NCI-H748 (cell line): ENCODE measurements at regions not wholly inside any gene's neighbourhood (a gene's known extent, or its start where the extent isn't known, plus 50 kb on each side); places are given as distances from the start of the nearest gene placed in this dataset.

Experiments used
- DNase-seq: peaks from one replicate; lab custom pipeline; 2025; ENCODE audit not compliant: unreplicated experiment; lab: John Stamatoyannopoulos, UW

DNA sequence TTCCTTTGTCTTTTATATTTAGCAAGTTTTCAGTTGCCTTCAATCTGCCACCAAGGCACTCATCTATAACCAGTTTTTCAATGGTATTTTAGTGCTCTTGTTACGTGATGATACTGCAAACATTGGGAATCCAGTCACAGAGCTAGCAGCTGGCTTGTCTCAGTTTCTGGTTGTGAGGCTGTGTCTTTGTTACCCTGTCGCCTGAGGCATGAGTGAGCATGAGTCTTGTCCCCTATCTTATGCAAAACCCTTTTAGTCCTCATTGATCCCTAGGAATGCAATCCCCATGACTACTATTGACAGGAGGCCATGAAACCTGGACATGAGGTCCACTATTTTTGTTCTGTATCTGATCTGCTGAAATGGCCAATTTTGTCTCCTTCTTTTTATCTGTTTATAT is 391.0 kb downstream of the LMO7 start:
- DNase-seq: no peak

DNA sequence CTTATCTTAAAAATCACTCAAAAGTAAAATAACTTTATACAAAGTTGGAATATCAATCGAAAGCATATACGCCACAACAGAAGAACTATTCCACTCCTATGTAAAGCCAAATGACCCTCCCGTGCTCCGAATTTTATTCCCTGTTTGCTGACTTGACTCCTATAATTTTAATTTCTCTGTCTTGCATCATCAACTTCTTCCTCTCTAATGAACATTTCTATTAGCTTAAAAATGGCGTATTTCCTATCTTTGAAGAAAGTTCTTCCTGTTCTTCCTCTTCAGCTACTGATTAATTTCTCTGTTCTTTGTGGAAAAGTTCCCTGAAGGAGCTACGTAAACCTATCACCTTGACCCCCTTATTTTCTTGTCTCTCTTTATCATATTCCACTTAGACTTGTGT is 389.3 kb downstream of the LMO7 start:
- DNase-seq: no peak

DNA sequence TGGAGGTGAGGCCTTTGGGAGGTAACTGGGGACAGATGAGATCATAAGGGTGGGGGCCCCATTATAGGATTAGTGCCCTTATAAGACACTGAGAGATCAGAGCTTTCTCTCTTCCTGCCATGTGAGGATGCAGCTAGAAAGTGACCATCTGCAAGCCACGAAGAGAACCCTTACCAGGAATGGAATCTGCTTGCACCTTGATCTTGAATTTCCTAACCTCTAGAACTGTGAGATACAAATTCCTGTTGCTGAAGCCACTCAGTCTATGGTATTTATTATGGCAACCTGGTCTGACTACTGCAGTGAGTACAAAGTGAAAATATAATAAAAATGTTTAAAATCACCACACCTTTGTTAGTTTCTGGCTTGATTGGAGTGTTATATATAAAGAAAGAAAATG is 388.0 kb downstream of the LMO7 start:
- no peak for DNase-seq

DNA sequence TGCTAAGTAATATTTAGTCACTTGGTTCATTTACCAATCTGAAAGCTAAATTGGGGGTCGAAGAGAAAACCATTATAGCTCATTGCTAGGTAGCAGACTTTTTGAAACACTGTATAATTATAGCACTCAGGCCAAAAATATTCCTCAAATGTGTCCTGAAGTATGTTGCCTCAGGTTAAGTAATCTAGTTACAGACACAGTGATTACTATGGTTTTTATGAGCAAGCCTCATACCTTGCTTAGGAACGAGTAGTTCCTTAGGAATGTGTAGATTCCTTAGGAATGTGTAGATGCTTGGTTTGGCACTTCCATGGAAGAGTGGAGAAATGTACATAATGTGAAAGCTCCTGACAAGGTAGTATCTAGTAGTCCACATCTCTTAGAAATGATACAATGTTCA is 387.5 kb downstream of the LMO7 start:
- DNase-seq: no peak

DNA sequence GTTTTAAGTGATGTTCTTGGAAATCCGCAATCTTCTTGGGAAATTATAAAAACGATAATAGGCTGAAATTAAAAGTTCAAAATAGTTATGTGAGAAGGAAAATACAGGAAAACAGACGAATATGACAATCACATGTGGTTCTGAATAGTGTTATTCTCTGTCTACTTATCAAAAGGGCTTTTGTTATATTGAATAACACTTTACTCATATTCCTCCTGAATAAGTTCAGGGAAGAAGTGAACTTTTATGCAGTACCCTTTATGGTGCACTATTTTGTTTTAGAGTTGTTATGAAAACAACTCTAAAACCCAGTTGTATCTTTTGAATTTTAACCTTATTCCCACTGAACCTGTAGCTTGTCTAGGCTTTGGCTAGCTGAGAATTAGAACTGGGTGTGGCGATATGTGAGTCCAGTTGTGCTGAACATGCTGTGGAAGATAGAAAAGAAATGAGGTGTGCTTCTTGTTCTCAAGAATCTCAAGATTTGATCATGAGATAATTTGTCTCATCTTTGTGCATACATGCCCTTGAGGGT is 384.4 kb downstream of the LMO7 start:
- no peak for DNase-seq

DNA sequence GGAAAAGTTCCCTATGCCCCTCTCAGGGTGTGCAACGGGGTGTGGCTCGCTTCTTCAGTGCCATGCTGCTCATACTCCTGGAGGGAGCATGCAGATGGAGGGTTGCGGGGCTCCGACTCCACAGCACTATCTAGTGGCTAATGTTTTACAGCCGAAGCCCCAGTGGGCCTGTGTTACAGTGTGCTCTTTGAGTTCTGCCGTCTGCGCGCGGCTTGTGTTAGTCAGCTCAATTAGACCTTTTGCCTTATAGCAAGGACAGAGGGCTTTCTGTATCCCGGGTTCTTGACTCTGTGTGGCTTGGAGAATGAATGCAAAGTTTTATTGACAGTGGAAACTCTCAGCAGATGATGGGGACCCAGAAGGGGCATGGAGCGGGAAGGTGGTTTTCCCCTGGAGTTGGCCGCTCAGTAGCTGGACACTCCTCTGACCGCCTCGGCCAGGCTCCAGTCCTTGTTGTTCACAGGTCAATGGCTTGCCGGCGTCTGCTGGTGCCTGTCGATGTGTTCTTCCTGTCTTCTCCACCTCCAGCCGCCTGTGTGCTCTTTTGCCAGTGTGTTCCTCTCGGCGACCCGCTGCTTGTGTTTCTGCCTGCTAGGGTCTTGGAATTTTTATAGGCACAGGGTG is 383.4 kb downstream of the LMO7 start:
- peak; percentile 59 for DNase-seq

DNA sequence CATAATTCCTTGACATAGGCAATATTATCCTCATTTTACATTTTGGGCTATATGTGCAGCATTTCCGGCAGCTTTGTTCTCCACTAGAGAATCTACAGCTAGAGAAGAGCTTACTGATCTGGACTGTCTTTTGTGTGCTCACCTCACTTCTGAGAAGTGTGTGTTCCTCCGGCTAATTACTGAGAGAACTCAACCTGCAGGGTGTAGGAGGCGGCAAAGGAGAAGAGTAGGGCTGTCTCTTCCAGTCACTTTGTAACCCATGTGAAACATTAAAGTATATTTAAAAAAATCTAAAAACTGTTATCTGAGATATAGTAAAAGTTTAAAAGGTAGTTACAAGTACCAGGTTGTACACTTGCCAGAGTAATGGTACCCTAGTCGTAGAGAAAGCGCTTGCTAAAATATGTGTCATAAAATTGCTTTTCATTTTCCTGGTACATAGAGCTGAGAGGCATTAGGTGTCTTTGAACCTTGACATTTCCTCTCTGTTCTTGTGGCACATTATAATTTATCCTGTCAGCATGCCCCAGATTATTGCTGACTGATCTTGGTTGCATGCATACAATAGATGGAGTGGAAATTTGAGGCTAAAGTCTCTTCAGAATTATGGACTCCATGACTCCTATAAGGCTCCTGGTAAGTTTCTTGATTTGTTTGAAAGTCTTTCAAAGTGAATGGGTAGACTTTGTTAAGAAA is 381.9 kb downstream of the LMO7 start:
- no peak for DNase-seq

DNA sequence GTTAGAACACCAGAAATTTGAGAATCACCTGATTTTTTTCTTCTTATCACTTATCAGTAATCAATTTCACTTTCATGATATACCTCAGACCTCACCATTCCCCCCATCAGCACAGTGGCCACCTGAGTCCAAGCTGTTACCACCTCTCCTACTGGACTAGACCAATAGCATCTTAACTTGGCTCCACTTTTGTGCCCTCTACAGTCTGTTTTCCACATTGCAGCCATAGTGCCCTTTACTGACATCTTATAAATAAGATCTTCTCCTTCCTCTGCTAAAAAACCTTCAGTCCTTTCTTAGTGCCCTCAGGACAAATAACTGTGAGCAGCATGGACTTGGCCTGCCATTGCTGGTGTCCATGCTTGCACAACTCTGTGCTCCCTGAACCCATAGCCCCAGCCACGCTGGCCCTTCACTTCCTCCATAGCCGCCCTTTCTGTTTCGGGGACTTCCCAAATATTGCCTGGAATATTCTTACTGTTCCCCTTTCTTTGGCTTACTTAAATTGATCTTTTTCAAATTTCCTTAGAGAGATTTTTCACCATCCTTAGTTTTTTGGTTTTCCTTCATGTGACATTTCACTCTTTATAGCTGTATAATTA is 380.8 kb downstream of the LMO7 start:
- peak; percentile 39 for DNase-seq

DNA sequence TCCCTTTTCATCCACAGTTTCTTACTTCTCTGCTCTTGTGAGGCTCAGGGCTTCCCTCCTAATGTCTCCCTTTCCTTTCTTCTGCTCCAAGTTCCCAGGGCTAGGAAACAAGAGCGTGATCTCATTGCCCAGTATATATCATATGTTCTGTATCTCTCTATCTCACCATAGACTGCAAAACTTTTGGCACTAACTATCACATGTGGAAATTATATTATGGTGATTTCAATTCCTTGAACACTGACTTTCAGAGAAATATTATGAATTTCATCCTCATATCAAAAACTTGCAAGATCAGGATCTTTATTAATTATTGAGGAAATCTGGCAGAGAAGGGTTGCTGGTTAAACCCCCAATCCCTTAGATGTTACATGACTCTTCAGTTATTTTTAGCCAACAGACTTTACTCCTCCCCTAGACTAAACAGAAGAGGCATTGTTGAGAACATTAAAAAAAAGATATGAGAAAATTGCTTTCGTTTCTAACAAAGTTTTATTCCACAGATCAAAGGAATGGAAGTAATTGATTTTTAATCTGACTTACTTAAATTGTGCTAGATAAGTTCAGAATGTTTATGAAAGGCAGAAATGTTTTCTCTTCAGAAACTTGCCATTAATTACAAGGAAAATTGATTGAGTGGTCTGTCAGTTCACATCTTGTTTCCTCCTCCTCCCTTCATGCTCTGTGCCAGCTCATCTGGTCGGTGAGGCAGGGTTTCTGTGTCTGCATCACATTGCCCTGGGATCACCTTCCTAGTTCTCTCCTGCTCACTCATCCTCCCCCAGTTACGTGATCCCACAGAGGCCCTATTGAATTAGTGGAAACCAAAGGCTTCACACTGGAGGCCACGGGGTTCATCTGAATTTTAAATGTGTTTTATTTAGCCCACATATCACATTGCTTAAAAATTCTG is 378.5 kb downstream of the LMO7 start:
- DNase-seq: no peak

DNA sequence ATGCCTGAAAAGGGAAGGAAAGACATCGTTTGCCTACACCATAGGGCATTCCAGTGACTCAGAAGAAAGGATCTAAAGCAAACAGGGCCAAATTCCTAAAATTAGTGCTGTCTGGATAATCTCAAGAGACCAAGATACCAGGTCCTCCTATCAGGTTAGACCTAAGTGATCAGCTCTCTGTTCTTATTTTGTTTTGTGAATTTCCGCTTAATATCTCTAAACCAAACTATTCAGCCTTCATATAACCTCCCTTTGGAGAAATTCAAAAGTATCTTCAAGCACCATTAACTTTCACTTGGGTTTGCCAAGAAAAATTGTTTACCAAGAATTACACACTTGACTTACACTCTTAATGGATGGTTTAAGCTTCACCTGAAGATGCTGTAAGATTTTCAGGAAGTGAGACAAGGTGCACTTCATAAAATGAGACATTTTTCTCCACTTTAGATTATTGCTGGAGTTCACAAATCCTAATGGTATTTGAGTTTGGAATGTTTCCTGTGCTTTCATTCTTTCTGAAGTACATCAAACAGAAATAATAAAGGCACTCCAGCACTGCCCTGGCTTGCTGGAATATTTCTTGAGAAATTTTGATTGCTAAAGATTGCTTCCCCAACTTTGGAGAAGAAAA is 376.1 kb downstream of the LMO7 start:
- DNase-seq: no peak

DNA sequence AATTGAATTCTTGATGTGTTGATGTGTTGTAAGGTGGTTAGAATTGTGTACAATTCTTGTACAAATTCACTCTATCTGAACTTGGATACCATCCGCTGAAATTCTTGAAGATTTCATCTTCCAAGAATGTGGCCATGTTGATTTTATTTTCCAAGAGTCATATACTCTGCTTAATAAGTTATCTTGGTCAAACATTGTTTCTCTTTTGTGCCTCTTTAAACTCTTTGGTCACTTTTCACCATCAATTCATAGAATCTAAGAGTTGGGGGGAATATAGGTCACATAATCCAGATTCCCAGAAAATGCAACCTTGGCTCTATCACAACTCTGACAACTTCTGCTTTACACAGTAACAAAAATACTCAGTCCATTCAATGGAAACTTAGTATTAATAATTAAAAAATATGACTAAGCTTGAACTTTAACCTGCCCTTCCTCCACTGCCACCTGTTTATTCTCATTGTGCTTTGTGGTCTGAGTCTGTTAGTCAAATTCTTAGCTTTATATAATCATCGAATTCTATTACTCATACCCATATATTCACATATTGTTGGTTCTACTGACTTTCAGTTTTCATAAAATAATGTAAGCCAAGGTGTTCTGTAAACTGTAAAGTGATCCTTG is 373.2 kb downstream of the LMO7 start:
- DNase-seq: no peak

DNA sequence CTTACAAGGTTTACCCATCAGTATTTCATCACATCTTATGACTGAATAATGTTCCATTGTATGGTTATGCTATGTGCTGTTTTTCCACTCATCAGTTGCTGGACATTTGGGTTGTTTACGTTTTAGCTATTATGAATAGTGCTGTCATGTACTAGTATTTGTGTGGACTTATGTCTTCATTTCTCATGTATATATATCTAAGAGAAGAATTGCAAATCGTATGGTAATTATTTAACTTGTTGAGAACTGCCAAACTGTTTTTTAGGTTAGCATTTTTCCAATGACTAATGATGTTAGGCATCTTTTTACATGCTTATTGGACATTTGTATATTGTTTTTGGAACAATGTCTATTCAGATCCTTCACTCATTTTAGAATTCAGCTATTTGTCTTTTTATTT is 368.3 kb downstream of the LMO7 start:
- DNase-seq: no peak

DNA sequence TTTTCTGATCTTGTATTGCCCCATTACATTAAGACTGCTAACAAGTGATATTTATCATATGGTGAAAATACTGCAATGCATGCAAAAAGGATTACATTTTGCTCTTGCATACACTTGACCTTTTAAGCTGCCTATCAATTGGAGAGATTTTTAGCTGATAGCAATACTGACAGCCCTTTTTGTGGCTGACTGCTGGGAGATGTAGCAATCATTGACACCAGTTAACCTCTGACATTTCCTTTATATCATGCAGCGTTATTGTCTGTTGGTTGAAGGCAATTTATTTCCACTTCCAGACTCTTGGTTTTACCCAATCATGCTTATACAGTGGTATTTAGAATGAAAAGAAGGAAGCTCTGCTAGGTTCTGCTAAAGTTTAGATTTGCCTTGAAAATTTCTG is 364.0 kb downstream of the LMO7 start:
- DNase-seq: peak; percentile 44

DNA sequence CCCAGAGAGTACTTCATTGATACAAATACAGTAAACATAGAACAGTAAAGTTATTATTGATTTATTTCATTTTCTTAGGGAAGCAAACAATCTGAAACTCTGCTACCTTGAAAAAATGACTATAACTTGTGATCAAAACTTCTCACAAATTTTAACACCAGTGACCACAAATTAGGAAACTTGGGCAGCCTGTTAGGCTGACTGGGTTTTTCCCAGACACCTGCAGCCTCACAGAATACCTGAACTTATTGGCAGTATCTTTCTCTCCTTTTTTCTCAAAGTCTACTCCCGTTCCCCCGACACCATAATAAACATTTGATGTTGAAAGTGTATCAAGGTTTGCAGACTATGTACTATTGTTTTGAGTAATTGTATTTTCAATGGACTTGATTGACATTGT is 360.5 kb downstream of the LMO7 start:
- no peak for DNase-seq

DNA sequence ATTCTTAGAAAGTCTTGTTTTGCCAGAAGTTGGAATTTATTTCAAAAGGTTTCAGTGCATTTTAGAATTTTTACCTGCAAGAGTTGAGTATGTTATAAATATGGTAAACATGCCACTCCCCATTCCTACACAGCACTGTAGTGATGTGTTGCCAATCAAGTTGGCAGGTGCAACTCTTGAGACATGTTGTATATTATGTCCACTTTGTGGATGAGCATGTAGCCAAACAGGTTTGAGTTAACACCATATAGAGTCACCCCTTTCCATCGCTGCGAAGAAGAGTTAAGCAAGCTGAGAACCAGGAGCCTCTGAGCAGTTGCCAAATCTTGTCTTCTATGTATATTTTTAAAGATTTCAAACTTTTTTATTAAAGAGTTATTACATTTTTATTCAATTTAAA is 359.8 kb downstream of the LMO7 start:
- DNase-seq: peak; percentile 3

DNA sequence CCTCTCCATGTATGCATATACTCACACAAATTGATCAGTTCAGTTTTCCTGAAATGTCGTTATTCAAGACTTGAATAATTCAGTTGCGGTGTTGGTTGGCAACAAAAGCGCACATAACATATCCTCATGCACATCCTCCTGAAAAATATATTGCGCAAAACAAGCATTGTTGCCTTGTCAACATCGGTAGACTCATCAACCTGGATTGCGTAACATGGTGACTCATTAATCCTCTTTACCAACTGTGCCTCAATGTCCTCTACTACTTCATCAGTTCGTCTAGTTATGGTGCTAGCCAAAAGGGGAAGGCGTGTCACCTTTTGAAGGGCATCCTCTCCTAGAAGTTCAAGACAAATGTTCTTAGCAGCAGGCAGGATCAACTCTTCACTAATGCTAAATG is 357.7 kb downstream of the LMO7 start:
- DNase-seq: no peak

DNA sequence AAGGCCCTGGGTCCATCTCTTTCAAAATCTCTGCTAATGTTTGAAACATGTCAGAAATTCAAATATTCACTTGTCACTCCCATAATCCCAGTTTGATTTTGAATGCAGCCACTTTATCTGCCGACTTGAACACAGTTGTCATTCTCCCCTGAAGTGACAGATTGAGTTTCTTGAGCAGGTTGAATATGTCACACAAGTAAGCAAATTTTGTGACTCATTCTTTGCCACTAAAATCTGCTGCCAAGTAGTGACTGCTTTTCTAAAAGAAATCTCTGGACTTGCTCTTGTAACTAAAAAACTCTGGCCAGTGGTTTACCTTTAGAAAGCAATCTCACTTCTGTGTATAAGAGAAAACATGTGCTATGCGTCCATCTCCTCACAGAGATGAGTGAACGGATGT is 357.1 kb downstream of the LMO7 start:
- DNase-seq: no peak

DNA sequence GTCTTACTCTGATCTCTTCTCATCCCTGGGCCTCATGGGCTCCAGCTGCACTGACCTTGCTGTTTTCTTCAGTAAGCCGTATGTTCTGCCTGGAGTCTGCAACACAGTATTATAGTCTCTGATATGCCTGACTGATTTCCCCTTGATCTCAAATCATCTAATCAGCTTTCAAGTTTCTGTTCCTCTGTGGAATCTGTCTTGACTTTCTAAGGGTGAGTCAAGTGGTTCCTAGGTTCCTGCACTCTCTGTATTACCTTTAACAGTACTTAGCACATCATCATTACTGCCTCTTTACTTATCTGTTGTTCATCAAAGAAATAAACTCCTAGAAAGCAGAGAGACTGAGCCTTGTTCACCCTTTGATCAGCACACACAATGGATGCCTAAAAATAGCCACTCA is 350.7 kb downstream of the LMO7 start:
- DNase-seq: no peak

DNA sequence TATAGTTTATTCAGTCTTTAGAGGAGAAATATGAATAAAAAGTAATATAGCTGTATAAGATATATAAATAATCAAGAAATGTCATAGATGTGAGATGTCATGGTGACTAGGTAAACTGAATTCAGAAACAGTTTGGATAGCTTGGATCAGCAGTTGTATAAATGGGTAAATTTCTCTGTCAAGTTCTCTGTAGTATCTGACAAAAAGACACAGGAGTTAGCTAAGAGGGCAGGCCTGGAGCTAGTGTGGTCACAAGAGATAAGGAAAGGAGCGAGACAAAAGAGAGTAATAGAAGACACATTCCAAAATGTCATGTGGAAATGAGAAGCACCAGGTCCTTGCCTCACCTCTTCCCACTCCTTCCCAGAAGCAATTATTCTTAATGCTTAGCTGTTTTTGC is 349.0 kb downstream of the LMO7 start:
- no peak for DNase-seq

DNA sequence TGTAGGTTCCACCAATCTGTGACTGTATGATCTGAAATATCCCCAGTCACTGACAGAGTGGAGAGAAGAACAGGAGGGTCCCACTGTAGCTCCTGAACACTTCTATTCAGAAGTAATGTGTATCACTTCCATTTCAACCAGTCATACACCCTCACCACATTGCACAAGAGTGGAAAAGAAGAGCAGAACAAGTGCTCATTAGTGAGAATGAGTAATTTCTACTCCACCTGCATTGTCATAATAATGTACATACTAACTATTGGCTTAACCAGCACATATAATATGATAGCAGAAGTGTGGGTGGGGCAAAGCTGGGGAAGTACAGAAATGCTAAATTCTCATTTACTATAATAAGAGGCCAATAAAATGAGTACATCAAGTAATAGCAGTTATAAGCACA is 342.7 kb downstream of the LMO7 start:
- no peak for DNase-seq
